GM18870 (cell line): ENCODE measurements at regions not wholly inside any gene's neighbourhood (a gene's known extent, or its start where the extent isn't known, plus 50 kb on each side); places are given as distances from the start of the nearest gene placed in this dataset.
A peak's percentile ranks its signal among the peaks of the same experiment; 100 is the strongest.
"Not testable (repeated sequence)": the region's sequence is repeated elsewhere in the genome, so short reads cannot be mapped to it uniquely, and the experiment has no call there.

ENCODE experiments used
- ATAC-seq: cut with Tn5 transposase; IDR thresholded peaks from one replicate; pipeline ENCODE4 v1.9.1; 2021; ENCODE audit warnings: moderate library complexity; ENCODE audit not compliant: unreplicated experiment

GRCh38 chr20:25867015-25867775 is 170.5 kb upstream of the ZNF337 start:
- ATAC-seq: not testable (repeated sequence)

DNA sequence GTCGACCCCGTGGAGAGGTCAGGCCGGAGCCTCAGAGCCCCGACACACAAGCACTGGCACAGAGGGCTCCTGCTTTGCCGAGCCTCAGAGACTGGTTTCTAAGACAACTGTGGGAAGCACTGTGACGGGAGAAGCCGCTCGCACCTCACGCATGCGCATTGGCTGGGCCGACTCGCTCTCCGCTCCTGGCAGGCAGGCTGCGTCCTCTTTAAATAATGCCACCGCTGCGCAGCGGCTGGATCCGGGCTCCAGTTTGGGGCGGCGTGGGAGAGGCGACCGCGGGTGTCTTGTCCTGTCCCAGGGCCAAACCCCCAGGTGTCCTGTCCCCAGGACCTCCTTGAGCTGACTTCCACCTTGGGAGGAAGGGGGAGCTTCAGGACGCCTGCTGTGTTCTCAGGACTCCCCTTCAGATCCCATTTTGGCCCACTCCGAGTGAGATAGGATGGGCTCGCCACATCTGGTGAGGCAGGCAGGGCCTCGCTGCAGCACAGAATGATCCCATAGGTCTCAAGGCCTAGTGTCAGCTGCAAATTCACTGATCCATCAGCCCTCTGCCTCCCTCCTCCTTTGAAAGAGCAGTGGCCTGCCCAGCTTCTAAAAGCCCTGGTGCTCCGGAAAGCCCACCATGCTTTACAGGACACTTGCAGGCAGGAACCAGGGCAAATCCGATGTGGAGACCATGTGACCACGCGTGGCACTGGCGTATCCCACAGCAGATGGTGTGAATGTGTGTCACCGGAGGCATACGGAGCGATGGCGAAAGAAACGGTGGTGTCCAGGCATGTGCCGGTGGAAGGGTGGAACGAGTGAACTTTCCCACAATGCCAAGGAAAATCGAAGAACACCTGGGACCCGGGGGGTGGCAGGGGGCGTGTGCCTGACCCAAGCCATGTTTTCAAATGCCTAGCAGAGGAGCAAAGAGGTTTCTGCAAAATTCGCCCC is 169.3 kb upstream of the ZNF337 start:
- no peak for ATAC-seq

GRCh38 chr20:25864963-25865714 is 168.5 kb upstream of the ZNF337 start:
- not testable (repeated sequence) for ATAC-seq

- ATAC-seq: no peak
These were observed 167.8 kb upstream of the ZNF337 start for GRCh38 chr20:25864326-25864962.

- no peak for ATAC-seq
These were observed 167.1 kb upstream of the ZNF337 start for GRCh38 chr20:25863536-25864325.

DNA sequence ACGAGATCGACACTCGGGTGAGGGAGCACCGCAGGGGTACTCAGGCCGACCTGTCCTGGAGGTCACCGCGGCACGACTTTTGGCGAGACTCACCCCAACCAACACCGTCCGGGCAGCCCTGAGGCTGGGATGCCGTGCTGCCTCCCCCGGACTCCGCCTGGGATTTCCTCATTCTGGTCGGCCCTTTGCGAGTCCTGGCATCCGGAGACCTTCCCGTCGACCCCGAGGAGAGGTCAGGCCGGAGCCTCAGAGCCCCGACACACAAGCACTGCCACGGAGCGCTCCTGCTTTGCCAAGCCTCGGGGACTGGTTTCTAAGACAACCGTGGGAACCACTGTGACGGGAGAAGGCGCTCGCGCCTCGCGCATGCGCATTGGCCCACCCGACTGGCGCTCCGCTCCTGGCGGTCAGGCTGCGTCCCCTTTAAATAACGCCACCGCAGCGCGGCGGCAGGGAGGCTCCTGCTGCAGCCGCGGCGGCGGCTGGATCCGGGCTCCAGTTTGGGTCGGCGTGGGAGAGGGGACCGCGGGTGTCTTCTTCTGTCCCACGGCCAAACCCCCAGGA is 166.4 kb upstream of the ZNF337 start:
- ATAC-seq: peak; percentile 41

- no peak for ATAC-seq
These were observed 164.0 kb upstream of the ZNF337 start for GRCh38 chr20:25860531-25861150.

GRCh38 chr20:25859649-25860530 is 163.2 kb upstream of the ZNF337 start:
- ATAC-seq: no peak

GRCh38 chr20:25858495-25859425 is 162.1 kb upstream of the ZNF337 start:
- no peak for ATAC-seq

GRCh38 chr20:25857091-25857788 is 160.6 kb upstream of the ZNF337 start:
- ATAC-seq: not testable (repeated sequence)

DNA sequence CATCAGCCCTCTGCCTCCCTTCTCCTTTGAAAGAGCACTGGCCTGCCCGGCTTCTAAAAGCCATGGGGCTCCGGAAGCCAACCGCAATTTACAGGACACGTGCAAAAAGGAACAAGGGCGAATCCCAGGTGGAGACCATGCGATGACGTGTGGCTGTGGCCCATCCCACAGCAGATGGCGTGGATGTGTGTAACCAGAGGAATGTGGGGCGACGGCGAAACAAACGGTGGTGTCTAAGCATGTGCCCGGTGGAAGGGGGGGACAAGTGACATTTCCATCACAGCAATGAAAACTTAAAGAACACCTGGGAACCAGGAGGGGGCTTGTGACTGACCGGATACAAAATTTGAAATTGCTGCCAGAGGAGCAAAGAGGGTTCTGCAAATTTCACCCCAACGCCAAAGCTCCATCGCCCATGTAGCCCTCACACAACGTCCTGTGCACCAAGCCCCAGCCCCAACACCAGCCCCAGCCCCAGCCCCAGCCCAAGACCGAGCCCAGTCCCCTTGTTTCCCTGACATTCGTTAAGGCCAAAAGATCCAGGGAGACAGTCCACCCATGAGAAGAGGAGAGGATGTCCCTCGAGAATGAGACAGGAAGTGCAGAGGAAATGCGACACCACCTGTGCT is 159.7 kb upstream of the ZNF337 start:
- ATAC-seq: no peak

- not testable (repeated sequence) for ATAC-seq
These were observed 159.0 kb upstream of the ZNF337 start for GRCh38 chr20:25855451-25856156.

DNA sequence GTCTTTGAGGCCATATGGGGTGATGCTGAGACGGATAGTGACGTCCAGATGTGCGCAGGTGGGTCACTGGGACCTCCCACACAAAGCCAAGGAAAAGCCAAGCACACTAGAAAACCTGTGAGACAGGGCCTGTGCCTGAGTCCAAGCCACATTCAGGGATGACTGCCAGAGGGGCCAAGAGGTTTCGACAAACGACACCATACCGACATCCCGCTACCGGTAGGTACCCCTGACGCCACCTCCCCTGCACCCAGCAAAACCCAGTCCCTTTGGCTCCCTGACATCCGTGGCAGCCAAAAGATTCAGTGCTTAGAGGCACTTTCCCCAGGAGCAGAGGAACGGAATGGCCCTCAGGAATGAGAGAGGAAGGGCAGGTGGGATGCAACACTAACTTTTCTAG is 158.0 kb upstream of the ZNF337 start:
- ATAC-seq: not testable (repeated sequence)

DNA sequence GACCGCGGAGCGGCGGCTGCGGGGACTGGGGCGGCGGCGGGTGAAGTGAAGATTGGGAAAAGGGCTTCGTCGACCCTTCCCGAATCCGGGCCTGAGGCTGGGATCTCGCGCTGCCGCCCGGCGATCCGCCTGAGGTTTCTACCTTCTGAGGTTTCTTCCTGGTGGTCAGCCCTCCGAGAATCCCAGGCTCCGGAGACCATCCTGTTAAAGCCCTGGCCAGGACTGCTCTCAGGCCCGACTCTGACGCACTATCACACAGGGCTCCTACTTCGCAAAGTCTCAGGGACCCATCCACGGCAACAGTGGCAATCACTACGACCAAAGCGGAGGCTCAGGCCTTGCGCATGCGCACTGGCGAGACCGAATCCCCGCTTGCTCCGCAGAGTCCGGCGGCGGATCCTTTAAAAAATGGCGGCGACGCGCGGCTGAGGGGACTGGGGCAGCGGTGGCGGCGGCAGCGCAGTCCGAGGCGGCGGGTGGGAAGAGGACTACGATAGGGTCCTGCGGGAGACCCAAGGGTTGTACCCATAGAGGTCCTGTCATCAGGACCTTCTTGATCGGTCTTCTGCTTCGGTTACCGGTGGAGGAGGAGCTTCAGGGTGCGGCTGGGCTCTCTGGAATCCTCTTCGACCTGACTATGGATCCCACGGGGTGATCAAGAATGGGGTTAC is 157.2 kb upstream of the ZNF337 start:
- ATAC-seq: peak; percentile 80
